SU-DHL-6 (cell line): ENCODE measurements at regions not wholly inside any gene's neighbourhood (a gene's known extent, or its start where the extent isn't known, plus 50 kb on each side); places are given as distances from the start of the nearest gene placed in this dataset.

ENCODE experiments used
- H2AFZ ChIP-seq: fragments of 200-600 bp; sonication (generic); 2 replicates; pipeline ENCODE4 v1.6.1; 2014; ENCODE audit warnings: low read depth, mild to moderate bottlenecking, moderate library complexity, mixed read lengths, antibody characterized with exemption, low read length; ENCODE audit not compliant: severe bottlenecking
- H3F3A ChIP-seq: fragments of 200-600 bp; shearing (Covaris generic); 2 replicates; pipeline ENCODE4 v1.6.0; 2016; ENCODE audit warnings: antibody characterized with exemption, mild to moderate bottlenecking; ENCODE audit not compliant: insufficient read depth
- H3K27ac ChIP-seq: fragments of 200-600 bp; sonication (generic); 2 replicates; pipeline ENCODE4 v1.5.1; 2016; ENCODE audit warnings: low read depth, mild to moderate bottlenecking, low read length, moderate library complexity, mixed read lengths
- H3K27me3 ChIP-seq: fragments of 200-600 bp; sonication (generic), shearing (Covaris generic); 2 replicates; pipeline ENCODE4 v1.6.0; 2014; ENCODE audit warnings: mild to moderate bottlenecking, low read length
- H3K36me3 ChIP-seq: fragments of 200-600 bp; sonication (generic); 2 replicates; pipeline ENCODE4 v1.6.1; 2014; ENCODE audit warnings: mild to moderate bottlenecking, low read length, mixed read lengths
- H3K4me2 ChIP-seq: fragments of 300-600, 200-600 bp; shearing (Covaris generic), sonication (generic); 2 replicates; pipeline ENCODE4 v1.6.0; 2014; ENCODE audit warnings: low read length, low read depth, mild to moderate bottlenecking; ENCODE audit not compliant: poor library complexity, severe bottlenecking
- H3K4me3 ChIP-seq: fragments of 200-600 bp; sonication (generic); 2 replicates; pipeline ENCODE4 v1.5.1; 2014; ENCODE audit warnings: antibody characterized with exemption, low read length, mild to moderate bottlenecking, mixed read lengths; ENCODE audit not compliant: insufficient read depth, poor library complexity, severe bottlenecking
- H3K79me2 ChIP-seq: fragments of 200-600 bp; sonication (generic); 2 replicates; pipeline ENCODE4 v1.6.1; 2014; ENCODE audit warnings: mild to moderate bottlenecking, low read length, moderate library complexity; ENCODE audit not compliant: insufficient read depth
- H3K9ac ChIP-seq: fragments of 200-600 bp; sonication (generic); 2 replicates; pipeline ENCODE4 v1.7.0; 2014; ENCODE audit warnings: mild to moderate bottlenecking, low read length
- H3K9me2 ChIP-seq: fragments of 200-600 bp; sonication (generic); replicated peaks from 2 replicates; pipeline ENCODE4 v1.6.1; 2014; ENCODE audit warnings: low read length; ENCODE audit not compliant: insufficient read depth
- H3K9me3 ChIP-seq: fragments of 200-600 bp; sonication (generic); 2 replicates; pipeline ENCODE4 v1.6.1; 2014; ENCODE audit warnings: low read length, mixed read lengths; ENCODE audit not compliant: insufficient read depth
- H4K20me1 ChIP-seq: fragments of 200-600 bp; sonication (generic); 2 replicates; pipeline ENCODE4 v1.6.1; 2014; ENCODE audit warnings: low read depth, mild to moderate bottlenecking, antibody characterized with exemption, low read length, moderate library complexity, mixed read lengths
- EZH2phosphoT487 ChIP-seq: fragments of 200-600 bp; sonication (generic), shearing (Covaris generic); conservative IDR thresholded peaks from 2 replicates; pipeline ENCODE4 v1.6.1; 2018; ENCODE audit warnings: mild to moderate bottlenecking, antibody characterized with exemption, low read length, moderate library complexity, mixed read lengths
- TF ChIP-seq, protein P1 (sequence below): fragments of 200-600 bp; sonication (generic); IDR thresholded peaks from one replicate; pipeline ENCODE4 v1.5.1; 2017; ENCODE audit warnings: antibody characterized with exemption, mild to moderate bottlenecking, low read length, moderate library complexity; ENCODE audit not compliant: insufficient read depth, poor library complexity, severe bottlenecking

DNA sequence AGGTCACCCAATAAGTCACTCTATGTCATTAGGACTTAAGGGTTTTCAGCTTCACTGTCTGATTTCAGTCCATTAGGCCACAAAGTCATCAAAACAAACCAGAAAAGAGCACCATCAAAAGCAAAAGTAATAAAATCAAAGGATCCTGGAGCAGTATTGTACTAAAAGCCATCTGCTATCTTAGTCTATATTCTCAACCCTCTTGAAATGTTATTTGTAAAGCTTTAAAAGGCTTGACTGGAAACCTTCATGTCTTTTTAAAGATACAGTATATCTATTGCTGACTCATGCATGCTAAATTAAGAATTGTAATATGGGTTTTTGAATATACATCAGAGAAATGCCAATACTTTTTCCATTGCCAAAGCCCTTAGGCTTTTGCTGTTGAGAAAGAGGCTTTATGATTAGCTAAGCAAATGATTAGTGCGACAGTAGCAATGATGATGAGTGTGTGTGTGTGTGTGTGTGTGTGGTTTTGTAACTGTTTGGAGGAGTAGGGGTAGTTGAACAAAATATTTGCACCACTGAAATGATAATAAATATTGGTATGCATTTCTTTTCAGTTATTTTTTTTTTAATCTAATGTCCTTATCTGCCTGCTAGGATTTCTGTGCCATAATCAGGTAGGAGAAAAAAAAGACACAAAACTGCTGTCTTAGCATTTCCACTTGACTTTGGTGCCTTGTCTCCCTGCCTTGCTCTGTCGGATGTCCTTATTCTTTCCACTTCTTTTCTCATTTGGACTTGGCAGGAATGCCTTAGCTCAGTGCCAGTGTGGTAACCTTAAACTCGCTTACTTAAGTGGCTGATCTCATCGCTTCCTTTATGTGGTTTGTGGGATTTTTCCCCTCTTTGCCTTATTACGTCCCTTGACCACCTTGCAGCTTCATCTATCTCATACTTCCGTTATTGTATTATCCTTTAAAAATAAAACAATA lies 119.7 kb downstream of the PCDH7 start:
- Histone ChIP-seq H3K79me2 (no peaks in the 10 kb centered on the region), H3K9me3 (no peaks in the 10 kb centered on the region), H3K27me3 (no peaks in the 10 kb centered on the region), H3K27ac (no peak overlapping the region), H3K9ac (no peak overlapping the region), H4K20me1 (no peaks in the 10 kb centered on the region), H3K4me2 (no peak overlapping the region), H3K4me3 (no peak overlapping the region), H3F3A (no peaks in the 10 kb centered on the region), H3K9me2 (no peaks in the 10 kb centered on the region), H2AFZ (peak overlapping the region; percentile 78), H3K36me3 (no peaks in the 10 kb centered on the region)
- TF ChIP-seq, protein P1, sequence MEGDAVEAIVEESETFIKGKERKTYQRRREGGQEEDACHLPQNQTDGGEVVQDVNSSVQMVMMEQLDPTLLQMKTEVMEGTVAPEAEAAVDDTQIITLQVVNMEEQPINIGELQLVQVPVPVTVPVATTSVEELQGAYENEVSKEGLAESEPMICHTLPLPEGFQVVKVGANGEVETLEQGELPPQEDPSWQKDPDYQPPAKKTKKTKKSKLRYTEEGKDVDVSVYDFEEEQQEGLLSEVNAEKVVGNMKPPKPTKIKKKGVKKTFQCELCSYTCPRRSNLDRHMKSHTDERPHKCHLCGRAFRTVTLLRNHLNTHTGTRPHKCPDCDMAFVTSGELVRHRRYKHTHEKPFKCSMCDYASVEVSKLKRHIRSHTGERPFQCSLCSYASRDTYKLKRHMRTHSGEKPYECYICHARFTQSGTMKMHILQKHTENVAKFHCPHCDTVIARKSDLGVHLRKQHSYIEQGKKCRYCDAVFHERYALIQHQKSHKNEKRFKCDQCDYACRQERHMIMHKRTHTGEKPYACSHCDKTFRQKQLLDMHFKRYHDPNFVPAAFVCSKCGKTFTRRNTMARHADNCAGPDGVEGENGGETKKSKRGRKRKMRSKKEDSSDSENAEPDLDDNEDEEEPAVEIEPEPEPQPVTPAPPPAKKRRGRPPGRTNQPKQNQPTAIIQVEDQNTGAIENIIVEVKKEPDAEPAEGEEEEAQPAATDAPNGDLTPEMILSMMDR = no peak
- no peak for TF ChIP-seq EZH2phosphoT487

DNA sequence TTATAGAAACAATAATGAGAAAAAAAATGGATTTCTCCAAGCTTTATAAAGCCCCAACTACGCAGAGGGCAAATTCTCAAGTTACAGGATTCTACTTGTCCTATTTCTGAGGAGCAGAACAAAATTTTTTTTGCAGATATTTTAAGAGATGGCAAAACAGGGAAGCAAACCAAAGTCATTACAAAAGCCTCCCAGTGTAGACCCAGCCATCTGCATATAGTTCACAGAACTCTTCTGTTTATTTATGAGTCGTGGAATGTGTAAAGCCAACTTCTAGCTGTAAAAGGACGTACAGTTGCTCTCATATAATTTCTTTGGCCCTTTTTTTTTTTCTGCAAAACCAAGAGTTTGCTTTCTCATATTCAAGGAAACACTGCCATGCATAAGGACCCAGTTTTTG lies 120.4 kb downstream of the PCDH7 start:
- Histone ChIP-seq H3K79me2 (no peaks in the 10 kb centered on the region), H3F3A (no peaks in the 10 kb centered on the region), H4K20me1 (no peaks in the 10 kb centered on the region), H3K9me2 (no peaks in the 10 kb centered on the region), H3K4me2 (no peak overlapping the region), H3K9me3 (no peaks in the 10 kb centered on the region), H3K9ac (no peak overlapping the region), H3K27ac (no peak overlapping the region), H3K36me3 (no peaks in the 10 kb centered on the region), H2AFZ (no peak overlapping the region), H3K4me3 (no peak overlapping the region), H3K27me3 (no peaks in the 10 kb centered on the region)
- TF ChIP-seq, protein P1 = no peak
- no peak for TF ChIP-seq EZH2phosphoT487

DNA sequence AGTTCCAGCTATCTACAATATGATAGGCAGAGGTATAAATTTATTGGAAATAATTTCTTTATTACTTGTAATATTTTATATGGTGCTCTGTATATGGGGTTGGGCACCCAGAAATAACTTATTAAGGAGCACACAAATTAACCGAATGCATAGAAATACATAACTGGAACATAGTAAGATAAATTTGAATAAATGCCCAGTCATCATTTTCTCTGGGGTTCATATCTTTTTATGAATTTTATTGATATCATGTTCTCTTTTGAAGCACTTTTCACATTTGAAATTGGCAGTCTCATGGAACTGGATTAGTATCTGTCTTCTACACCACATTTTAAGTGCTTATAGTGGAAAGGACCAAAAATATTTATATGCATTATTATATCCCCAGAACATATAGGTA lies 122.0 kb downstream of the PCDH7 start:
- H2AFZ ChIP-seq = no peak overlapping the region
- H3K79me2 ChIP-seq = no peaks in the 10 kb centered on the region
- H3K27me3 ChIP-seq = no peaks in the 10 kb centered on the region
- H3K9me2 ChIP-seq = no peaks in the 10 kb centered on the region
- no peak overlapping the region for H3K4me3 ChIP-seq
- H3K4me2 ChIP-seq = no peak overlapping the region
- H4K20me1 ChIP-seq = no peaks in the 10 kb centered on the region
- no peaks in the 10 kb centered on the region for H3K9me3 ChIP-seq
- no peak overlapping the region for H3K27ac ChIP-seq
- H3K9ac ChIP-seq = no peak overlapping the region
- no peaks in the 10 kb centered on the region for H3F3A ChIP-seq
- no peaks in the 10 kb centered on the region for H3K36me3 ChIP-seq
- TF ChIP-seq, protein P1 = no peak
- no peak for TF ChIP-seq EZH2phosphoT487
